HG03378 (cell line): ENCODE measurements at regions not wholly inside any gene's neighbourhood (a gene's known extent, or its start where the extent isn't known, plus 50 kb on each side); places are given as distances from the start of the nearest gene placed in this dataset.
"Not testable (repeated sequence)": the region's sequence is repeated elsewhere in the genome, so short reads cannot be mapped to it uniquely, and the experiment has no call there.

Experiments used
- ATAC-seq: cut with Tn5 transposase; IDR thresholded peaks from one replicate; pipeline ENCODE4 v1.9.1; 2021; ENCODE audit warnings: mild to moderate bottlenecking, moderate library complexity; ENCODE audit not compliant: unreplicated experiment

DNA sequence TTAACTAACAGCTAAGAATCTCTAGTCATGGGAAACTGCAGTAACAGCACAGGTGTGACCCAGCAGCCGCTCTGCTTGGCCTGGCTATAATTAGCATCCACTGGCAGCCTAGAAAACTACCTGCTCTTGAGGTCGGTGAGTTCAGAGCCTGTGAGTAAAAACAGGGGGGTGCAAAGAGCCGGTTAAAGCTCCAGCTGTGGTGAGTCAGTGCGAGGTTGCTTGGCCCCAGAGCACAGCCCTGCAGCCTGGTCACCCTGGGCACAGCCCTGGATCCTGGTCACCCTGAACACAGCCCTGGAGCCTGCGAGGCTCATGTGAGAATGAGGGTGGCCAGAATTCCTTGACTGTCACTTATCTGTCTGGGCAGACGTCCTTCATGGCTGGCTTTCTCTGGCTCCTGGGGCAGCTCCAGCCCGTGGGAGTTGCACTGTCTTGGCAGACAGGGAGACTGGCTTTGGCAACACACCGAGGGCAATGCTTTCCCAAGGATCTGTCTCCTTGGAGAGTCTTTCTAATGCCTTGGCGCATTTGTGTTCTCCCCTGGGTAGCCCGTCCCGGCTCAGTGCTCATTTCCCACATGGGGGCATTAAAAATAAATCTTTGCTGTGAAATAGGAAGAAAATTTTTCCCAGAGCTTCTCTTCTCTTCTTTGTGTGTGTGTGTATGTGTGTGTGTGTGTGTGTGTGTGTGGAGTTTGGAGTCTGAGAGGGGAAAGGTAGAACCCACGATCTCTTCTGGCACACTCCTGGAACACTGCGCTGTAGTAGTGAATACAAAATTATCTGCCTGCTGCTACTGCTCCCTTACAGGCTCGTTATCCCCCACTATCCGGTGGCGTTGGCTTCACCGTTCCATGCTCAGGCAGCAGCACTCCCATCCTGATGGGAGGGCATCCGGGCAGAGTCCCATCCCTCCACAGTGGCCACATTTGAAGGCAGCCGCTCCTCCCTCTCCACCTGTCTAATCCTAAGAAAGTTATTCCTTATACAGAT is 250.2 kb upstream of the MEX3C start:
- no peak for ATAC-seq

DNA sequence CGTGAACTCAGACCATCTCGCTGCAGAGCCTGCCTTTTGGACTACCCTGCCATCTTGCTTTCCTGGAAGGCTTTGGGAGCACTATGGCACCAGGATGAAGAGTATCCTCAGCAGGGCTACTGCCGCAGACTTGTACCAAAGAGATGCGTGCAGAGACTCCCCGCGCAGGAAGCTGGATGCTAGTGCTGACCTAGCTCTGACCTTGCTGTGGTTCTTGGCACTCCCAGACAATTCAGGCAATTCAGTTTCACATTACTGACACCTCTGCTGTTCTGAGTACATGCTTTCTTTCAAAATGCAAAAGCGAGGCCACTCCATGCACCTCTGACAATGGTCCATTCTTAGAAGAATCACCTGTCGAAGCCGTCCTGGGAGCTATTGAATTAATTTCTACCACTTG is 251.5 kb upstream of the MEX3C start:
- no peak for ATAC-seq

DNA sequence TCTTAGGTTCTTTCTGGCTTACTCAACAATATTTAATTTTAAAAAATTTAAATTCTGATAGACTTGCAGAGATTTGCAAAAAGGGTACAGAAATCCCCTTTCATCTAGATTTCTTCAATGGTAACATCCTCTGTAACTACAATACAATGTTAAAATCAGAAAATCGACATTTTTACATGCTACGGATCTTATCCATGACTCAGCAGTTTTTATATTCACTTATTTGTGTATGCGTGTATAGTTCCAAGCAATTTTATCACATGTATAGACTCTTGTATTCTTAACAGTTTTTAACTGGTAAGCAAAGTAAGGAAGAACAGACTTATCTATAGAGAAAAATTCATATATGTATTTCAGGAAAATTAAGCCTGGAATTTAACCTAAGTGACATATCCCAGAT is 256.1 kb upstream of the MEX3C start:
- no peak for ATAC-seq

DNA sequence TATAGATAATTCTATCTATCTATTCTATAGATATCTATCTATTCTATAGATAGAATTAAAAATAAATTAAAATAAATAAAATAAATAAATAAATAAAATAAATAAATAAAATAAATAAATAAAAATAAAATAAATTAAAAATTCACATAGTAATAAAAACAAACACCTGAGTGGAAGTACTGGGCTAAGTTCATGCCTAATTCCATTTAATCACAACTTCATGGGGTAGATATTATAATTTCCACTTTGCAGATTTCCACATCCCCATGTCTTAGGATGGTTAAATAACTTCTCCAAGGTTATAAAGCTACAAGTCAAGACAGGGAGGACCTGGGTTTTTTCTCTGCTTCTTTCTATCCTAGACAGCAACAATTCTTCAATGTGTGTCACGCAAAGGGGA is 261.4 kb upstream of the MEX3C start:
- ATAC-seq: no peak

DNA sequence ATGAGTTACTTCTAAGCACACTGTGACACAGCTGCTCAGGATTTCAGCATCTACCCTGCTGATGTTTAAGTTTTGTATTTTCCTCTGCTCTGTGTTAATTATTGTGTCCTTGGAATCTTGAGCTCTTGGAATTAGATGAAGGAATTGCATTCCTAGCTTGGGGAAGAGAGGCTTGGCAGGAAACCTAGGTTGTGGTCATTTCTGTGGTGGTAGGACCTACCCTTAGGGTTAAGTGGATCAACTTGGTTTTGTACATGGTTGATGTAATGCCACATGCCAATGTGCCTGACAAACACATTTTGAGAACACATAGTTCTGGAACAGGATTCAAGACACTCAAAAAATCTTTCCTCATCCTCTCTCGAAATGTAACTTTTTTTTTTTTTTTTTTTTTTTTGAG is 264.5 kb upstream of the MEX3C start:
- no peak for ATAC-seq

DNA sequence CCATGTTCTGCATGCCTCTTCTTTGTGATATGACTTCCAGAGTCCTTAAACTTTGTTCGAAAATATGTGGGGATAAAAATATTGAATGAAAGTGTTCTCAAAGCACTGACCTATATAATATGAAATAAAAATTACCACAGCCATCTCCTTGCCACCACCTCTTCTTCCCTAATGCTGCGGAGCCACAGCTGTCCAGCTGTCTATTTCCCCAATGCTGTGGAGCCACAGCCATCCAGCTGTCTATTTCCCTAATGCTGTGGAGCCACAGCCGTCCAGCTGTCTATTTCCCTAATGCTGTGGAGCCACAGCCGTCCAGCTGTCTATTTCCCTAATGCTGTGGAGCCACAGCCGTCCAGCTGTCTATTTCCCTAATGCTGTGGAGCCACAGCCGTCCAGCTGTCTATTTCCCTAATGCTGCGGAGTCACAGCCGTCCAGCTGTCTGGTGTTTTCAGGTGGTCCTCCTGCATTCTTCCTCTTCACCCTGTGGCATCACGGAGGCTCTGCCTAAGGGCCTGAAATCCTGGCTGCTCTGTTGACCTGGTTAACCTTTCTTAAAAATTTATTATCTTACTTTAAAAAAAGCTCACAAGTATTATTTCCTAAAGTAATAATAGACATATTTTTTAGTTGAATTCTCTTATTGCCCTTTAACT is 266.1 kb upstream of the MEX3C start:
- ATAC-seq: no peak

DNA sequence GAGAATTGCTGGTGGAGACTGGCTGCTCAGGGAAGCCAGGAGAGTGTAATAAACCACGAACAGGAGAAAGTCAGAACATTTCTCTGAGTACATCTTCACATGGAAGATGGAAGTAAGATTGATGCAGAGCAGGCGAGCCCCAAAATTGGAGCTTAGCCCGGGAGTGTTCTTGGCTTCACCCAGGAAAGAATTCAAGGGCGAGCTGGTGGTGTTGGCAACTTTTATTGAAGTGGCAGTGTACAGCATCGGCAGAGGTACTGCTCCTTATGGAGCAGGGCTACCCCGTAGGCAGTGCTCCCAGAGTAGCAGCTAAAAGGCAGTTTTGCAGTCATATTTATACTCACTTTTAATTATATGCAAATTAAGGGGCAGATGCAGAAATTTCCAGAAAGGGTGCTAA is 281.4 kb upstream of the MEX3C start:
- no peak for ATAC-seq

DNA sequence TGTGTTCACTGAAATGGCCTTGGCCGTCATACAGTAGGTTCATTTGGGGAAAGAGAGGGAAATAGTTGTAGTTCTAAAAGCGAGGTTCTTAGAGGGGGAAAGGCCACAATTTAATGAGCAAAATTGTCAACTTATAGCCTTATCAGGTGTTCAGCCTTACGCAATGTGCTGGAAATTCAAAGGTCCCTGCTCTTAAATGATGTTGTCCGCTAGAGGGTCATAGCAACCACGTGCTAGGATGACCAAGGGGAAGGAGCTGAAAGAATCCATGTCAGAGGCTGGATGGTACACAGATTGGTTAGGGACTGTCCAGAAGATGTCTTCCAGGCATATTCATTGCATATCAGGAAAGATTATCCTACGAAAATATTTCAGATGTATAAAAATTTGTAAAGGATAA is 282.3 kb upstream of the MEX3C start:
- ATAC-seq: no peak

DNA sequence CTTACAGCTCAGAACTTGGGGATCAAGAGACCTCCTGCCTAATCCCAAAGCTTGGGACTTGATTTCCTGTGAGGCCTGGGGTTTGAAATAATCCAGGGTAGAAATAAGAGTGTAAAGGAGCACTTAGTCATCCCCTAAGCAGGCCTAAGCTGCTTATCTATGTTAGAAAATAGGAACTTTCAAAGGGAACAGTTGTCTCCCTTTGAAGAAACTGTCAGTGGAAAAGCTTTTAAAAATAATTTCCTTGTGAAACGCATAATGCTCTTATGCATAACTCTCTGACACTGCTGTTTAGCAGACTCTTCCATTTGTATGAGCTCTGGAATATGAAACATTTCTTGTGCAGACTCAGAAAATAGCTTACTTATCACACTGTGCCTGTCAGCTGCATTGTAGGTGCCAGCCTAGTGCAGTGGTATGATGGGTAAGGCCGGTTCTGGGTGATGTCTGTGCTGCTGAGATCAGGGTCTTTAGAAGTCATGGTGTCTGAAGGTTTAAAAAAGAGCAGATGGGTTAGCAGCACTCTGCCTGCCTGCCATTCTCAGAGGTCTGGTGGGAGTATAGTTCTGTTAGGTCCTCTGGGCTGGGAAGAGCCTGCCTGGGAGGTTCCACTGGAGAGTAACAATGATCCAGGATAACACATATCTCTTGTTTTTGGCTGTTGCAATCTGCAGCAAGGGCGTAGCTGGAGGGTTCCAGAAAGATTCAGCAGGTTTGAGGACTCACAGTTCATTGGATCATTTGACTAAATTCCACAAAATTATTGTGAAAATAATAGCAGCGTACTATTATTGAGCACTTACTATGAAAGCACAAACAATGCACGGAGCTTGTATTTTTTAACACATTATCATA is 283.2 kb upstream of the MEX3C start:
- no peak for ATAC-seq

DNA sequence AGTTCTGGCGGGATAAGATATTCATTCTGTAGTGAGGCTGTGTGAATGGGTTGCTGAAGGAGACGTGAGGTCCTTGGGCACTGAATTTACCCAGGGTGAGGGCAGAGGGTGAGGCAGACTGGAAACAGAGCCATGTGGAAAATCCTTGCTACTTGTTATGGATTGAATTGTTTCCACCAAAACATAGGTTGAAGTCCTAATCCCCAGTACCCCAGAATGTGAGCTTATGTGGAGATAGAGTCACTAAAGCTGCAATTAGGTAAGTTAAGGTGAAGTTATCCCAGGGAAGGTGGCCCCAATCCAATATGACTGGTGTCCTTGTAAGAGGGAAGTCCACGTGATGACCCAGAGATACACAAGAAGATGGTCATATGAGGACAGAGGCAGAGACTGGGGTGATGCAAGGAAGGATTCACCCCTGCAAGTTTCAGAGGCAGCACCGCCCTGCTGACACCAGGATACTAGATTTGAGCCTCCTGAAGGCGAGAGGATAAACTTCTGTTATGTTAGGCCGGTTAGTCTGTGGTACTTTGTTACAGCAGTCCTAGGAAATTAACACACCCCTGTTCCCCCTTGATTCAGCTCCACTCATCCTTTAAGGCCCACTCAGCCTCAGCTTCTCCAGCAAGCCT is 289.4 kb upstream of the MEX3C start:
- ATAC-seq: no peak

DNA sequence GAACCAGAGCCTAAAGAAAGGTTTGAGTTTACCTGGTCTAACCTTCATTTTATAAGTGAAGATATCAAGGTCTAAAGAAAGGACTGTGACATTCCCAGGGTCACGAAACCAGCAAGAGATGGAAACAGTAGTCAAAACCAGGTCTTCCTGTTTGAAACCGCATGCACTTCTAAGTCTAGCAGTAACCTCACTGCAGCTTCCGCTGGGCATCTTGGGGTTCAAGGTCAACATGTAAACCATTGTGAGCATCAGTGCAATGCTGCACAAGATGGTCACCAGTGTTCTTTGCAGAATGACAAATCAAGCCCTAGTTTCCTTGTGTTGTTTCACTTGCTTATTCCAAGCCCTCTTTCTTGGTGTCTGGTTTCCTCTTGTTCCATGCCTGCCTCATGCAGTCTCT is 292.9 kb upstream of the MEX3C start:
- ATAC-seq: no peak

DNA sequence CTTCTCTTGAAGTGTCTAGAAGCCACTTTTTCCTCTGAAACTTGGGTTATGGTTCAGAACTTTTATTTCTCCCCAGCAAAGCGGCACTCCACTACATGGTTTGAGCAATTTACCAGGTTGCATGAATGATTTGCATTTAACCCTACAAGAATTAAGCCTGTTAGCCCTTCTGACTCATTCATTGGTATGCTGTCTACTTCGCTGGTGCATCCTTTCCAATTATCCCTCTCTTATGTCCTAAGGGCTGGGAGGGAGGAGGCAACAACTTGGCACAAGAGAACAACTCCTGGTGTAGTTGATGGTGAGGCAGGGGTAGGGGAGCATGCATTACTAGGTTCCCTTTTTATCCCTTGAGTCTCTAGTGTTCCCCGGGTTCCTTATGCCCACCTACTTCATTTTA is 293.4 kb upstream of the MEX3C start:
- no peak for ATAC-seq

DNA sequence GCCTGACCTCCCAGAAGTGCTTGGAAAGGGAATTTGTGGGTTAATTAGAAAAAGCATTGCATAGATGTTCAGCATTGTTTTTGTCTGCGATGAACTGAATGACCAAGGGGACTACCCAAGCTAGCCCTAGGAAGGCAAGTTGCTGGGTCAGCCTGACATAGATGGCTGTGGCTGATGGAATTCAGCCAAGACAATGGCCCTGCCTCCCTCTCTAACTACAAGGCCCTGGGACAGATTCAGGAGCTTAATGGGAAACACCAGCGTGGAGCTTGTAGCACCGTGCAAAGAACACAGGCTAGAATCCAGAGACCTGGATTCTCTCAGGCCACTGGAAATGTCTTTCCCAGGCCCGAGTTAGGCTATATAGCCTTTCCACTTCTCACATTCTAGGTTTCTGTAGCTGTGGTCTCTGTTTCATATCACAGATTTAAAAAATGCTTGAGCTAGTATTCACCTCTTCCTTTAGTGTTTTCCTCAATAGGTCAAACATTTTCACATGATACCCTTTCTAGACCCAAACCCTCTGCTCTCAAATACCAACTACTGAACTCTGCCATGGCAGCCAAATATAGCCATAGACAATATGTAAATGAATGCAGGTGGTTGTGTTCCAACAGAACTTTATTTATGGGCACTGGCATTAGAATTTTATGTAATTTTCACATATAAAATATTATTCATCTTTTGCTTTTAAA is 294.3 kb upstream of the MEX3C start:
- ATAC-seq: no peak

DNA sequence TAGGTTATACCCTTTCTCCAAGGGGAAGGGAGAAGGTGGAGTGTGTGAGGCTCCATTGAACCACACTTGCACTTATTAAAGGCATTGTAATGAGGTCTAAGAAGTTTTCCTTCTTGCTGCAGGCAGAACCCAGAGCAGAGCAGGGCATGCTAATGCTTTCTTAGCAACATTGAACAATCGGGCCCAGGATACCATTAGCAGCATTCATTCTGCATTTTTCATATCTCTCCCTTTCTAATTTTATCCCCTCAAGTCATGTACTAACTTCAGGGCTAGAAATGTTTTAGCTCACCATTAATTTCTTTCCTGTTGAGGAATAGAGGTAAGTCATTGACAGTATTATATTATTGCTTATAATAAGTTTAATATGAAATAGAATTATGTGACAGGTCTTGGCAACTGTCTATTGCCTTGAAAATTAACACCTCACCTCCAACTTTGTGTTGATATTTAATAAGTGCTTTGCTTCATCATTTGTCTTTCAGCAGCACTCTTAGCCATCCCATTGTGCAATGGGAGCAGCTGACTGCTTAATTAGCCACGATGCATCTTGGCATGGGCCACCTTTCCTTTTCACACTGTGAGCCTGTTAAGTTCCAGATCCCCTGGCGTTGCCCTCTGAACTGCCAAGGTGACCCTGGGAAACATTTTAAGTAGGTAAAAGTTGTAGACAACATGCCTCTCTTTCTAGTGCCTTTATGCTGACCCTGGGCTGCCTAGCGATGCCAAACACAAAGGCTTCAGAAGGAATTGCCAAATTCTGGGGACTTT is 300.8 kb upstream of the MEX3C start:
- no peak for ATAC-seq

DNA sequence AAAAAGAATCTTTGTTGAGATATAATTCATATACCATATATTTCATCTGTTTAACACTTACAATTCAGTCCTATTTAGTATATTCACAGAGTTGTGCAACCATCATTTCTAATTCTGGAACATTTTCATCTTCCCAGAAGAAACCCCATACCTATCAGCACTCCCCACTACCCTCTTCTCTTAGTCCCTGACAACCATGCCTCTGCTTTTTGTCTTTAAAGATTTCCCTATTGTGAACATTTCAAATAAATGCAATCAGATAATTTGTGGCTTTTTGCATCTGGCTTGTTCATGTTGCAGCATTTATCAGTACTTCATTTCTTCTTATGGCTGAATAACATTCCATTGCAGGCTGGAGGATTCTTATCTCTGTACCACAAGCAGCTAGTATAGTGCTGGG is 305.9 kb upstream of the MEX3C start:
- no peak for ATAC-seq

DNA sequence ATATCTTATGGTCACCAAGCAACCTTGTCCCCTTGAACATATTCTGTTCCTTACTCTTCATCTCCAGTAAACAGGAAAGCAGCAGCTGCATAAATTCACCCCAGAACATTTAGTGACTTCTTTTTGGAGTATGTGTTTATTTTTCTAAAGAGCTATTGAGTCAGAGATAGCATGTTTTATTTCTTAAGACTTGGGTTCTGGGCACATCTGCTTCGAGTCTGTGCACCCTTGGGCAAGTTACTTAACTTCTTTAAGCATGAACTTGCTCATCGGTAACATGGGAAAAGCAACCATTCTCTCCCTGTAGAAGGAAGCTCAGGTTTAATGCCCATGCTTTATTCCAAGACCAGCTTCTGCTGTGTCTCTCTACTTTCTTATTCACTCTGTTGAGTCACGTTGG is 309.3 kb upstream of the MEX3C start:
- no peak for ATAC-seq

DNA sequence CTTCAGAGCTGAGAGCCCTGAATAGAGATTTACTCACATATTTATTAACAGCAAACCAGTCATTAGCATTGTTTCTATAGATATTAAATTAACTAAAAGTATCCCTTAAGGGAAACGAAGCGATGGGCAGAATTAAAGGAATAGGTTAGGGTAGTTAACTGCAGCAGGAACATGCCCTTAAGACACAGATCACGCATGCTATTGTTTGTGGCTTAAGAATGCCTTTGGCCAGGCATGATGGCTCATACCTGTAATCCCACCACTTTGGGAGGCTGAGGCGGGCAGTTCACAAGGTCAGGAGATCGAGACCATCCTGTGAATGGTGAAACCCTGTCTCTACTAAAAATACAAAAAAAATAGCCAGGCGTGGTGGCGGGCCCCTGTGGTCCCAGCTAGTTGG is 310.9 kb upstream of the MEX3C start:
- ATAC-seq: not testable (repeated sequence)

DNA sequence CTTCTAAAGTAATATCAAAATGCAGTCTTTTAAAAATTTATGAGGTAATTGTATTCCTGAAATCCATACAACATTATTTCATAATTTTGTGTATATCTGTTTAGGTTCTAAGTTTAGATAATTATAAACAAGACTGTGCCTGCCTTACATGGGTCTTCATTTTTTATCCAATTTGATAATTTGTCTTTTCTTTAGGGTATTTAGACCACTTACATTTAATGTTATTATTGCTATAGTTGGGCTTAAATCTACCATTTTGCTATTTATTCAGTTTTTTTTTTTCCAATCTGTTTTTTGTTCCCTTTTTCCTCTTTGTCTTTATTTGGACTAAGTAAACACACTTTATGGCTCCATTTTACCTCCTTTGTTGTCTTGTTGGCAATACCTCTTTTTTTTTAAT is 312.5 kb upstream of the MEX3C start:
- no peak for ATAC-seq

DNA sequence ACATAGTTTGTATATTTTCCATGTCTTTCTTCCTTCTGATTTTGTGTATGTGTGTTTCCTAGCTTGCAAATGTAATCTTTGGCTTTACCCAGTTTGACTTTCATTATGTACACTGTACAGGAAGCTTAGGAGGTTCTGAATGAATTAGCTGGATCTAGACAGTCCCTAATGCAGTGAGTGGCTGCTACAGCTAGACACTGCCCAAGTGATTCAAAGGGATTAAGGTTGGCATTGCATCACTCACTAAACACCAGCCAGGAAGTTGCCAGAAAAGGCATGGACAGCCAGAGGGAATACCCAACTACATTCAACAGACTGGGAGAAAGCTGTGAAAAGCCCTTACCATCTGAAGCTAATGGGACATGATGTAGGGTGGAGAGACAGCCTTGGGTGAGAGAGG is 316.0 kb upstream of the MEX3C start:
- ATAC-seq: no peak

DNA sequence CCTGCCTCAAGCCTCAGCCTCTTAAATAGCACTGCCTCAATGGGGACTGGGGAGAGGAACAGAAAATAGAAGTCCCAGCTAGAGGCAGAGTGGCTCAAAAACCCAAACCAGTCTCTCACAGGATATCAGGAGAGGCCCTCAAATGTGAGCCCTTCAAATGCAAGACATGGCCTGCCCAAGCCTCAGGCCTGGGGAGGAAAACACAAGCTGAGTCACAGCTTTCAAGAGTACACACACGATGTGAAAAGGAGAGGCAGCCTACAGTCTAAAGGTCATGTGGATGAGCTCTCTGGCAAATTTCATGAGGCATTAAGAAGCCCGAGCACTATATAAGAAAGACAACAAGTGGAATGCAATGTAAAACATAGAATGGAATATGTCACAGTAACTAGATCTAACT is 316.6 kb upstream of the MEX3C start:
- no peak for ATAC-seq
